ENCODE measurements at regions not wholly inside any gene's neighbourhood (a gene's known extent, or its start where the extent isn't known, plus 50 kb on each side); places are given as distances from the start of the nearest gene placed in this dataset.

- TF ChIP-seq CTCF (optimal IDR thresholded peaks at IDR 0.05 in 1 of 3, IDR thresholded peaks at IDR 0.05 in 1 of 3, conservative IDR thresholded peaks at IDR 0.05 in 1 of 3; ENCODE audit: extremely low read depth in 1 of 3, insufficient read depth in 2 of 3, low read length in 3 of 3) (no peak), EZH2 (IDR thresholded peaks at IDR 0.05; ENCODE audit: low read length) (no peak)
These were observed 649.6 kb upstream of the PTBP2 start for GRCh38 chr1:96072021-96072420.

Measured in keratinocyte (primary cell).